SU-DHL-6 (cell line): ENCODE measurements at regions not wholly inside any gene's neighbourhood (a gene's known extent, or its start where the extent isn't known, plus 50 kb on each side); places are given as distances from the start of the nearest gene placed in this dataset.

ENCODE experiments used
- EZH2phosphoT487 ChIP-seq: fragments of 200-600 bp; sonication (generic), shearing (Covaris generic); conservative IDR thresholded peaks from 2 replicates; pipeline ENCODE4 v1.6.1; 2018; ENCODE audit warnings: mild to moderate bottlenecking, antibody characterized with exemption, low read length, moderate library complexity, mixed read lengths
- TF ChIP-seq, protein P1 (sequence below): fragments of 200-600 bp; sonication (generic); IDR thresholded peaks from one replicate; pipeline ENCODE4 v1.5.1; 2017; ENCODE audit warnings: antibody characterized with exemption, mild to moderate bottlenecking, low read length, moderate library complexity; ENCODE audit not compliant: insufficient read depth, poor library complexity, severe bottlenecking

GRCh38 chr7:25813381-25813780 lies 338.6 kb upstream of the NFE2L3 start:
- no peak for TF ChIP-seq EZH2phosphoT487
- TF ChIP-seq, protein P1, sequence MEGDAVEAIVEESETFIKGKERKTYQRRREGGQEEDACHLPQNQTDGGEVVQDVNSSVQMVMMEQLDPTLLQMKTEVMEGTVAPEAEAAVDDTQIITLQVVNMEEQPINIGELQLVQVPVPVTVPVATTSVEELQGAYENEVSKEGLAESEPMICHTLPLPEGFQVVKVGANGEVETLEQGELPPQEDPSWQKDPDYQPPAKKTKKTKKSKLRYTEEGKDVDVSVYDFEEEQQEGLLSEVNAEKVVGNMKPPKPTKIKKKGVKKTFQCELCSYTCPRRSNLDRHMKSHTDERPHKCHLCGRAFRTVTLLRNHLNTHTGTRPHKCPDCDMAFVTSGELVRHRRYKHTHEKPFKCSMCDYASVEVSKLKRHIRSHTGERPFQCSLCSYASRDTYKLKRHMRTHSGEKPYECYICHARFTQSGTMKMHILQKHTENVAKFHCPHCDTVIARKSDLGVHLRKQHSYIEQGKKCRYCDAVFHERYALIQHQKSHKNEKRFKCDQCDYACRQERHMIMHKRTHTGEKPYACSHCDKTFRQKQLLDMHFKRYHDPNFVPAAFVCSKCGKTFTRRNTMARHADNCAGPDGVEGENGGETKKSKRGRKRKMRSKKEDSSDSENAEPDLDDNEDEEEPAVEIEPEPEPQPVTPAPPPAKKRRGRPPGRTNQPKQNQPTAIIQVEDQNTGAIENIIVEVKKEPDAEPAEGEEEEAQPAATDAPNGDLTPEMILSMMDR: no peak
